Inferior parietal cortex (tissue), 1 donor: ENCODE measurements at regions not wholly inside any gene's neighbourhood (a gene's known extent, or its start where the extent isn't known, plus 50 kb on each side); places are given as distances from the start of the nearest gene placed in this dataset.

ENCODE experiments used
- DNase-seq: peaks from one replicate; pipeline ENCODE4 v3.0.0-alpha.2; 2016; ENCODE audit errors: extremely low spot score

GRCh38 chr18:45119876-45120275, 439.2 kb downstream of the SETBP1 start:
- DNase-seq = no peak

- DNase-seq = peak; percentile 49
Observed at GRCh38 chr18:45121146-45121545, 440.5 kb downstream of the SETBP1 start.

DNA sequence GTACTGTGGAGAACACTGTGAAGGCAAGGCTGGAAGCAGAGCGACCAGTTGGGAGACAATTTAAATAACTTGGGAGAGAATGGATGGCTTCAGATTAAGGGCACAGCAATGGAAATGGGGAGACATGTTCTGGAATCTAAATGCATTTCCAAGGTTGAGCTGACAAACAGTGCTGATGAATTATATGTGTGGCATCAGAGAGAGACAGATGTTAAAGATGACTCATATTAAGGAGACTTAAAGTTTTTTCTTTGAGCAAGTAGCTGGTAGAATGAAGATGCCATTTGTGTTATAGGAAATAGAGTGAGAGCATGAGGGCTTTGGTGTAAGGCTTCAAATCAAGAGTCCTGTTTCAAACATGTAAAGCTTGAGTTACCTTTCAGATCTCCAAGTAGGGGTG, 441.8 kb downstream of the SETBP1 start:
- peak; percentile 42 for DNase-seq

GRCh38 chr18:45127405-45127804, 446.7 kb downstream of the SETBP1 start:
- no peak for DNase-seq

DNA sequence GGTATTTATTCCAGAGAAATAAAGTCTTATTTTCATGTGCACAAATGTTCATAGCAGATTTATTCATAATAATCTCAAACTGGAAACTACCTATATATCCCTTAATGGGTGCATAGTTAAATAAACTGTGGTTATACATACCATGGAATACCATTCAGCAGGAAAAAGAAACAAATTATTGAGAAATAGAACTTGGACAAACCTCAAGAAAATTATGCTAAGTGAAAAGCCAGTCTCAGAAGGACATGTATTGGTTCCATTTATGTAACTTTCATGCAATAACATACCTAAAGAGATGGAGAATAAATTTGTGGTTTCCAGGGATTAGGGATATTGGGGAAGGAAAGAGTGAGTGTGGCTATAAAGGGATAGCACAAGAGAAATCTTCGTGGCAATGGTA, 452.6 kb downstream of the SETBP1 start:
- no peak for DNase-seq

GRCh38 chr18:45136381-45137086, 455.8 kb downstream of the SETBP1 start:
- no peak for DNase-seq

- DNase-seq = no peak
Observed at GRCh38 chr18:45137087-45137419, 456.4 kb downstream of the SETBP1 start.

GRCh38 chr18:45139478-45139877, 458.8 kb downstream of the SETBP1 start:
- DNase-seq = no peak

DNA sequence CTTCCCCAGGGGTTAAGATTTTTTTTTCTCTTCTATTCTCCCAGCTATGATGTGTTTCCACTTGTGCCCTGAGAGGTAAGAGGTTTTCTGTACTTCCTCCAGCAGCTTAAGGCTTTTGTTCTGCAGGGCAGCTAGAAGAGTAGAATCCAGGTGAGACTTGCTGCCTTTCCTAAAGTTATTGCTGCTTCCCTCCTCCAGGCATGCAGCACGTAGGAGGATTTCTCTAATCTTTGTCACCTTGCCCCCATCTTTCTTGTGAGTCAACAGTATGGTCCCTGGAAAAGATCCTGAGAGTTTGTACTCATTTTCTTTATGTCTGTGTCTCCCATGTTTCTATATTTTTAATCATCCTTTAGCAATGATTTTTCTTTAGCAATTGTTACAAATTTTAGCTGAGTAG, 462.2 kb downstream of the SETBP1 start:
- no peak for DNase-seq

GRCh38 chr18:45149712-45150111, 465.6 kb upstream of the SLC14A2 start:
- no peak for DNase-seq

GRCh38 chr18:45151645-45152044, 463.6 kb upstream of the SLC14A2 start:
- no peak for DNase-seq

DNA sequence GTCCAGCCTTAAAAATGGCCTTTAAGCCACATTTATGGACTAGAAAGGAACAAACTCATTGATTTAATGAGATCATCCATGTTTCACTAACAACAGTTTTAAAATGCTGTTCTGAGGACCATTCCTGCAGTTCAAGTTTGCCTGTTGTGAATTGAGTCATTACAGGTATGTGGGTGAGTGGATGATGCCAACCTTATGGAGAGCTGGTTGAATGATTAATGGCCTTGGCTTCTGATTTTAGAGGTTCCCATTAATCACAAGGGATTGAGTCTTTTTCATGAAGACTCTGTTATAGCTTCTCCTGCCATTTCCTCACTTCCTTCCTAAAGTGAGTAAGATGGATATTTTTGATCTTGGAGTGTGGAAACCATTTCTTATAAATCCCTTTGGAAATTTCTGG, 459.8 kb upstream of the SLC14A2 start:
- no peak for DNase-seq

GRCh38 chr18:45156946-45157345, 458.3 kb upstream of the SLC14A2 start:
- DNase-seq = no peak

GRCh38 chr18:45157576-45157975, 457.7 kb upstream of the SLC14A2 start:
- DNase-seq = no peak

DNA sequence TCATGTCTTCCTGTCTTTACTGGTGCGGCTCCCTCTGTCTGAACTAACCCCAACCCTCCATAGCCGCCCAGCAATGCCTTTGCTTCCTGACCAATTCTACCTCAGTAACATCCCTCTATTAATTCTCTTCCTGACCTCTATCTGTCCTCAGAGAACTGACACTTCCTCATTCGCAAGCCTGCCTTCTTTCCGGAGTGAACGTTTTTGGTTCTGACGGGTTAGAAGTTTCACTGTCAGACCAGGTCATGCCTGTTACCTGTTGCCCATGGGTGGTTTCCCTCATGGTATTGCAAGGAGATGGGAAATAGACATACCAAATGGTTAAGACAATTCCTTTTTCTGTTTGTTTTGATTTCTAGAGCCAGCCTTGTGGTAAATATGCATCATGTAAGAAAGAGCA, 453.4 kb upstream of the SLC14A2 start:
- no peak for DNase-seq

DNA sequence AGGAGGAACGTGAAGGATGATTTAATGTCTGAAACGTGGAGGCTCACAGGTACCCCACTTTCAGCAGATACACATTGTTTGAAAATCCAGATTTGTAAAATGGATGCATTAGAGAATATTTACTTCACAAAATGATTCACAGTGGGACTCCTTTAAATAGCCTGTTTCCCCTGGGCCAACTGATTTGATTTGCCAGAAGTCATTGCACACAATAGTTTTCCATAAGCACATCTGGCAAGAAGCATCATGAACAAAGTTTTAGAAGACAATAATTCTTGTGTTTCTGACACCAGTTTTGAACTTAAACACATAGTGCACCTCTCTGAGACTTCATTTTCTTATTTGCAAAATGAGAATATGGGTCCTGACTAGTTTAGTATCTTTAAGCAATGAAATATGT, 451.4 kb upstream of the SLC14A2 start:
- no peak for DNase-seq

DNA sequence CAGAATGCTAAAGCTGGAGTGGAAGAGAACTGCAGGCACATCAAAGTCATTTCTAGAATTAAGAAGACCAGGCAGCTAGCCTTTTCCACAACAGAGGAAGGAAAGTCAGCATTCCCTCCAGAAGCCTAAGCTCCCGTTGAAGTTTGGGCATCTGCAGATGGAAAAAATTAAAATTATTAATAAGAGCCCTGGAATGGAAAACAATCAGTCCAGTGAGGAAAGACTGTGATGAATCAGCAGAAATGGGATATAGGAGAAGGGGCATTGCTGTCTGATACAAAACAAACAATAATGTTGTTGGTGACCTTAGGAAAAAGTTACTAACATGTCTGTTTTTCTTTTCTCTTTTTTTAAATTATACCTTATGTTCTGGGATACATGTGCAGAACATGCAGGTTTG, 450.7 kb upstream of the SLC14A2 start:
- no peak for DNase-seq

- no peak for DNase-seq
Observed at GRCh38 chr18:45165176-45165713, 450.0 kb upstream of the SLC14A2 start.

- DNase-seq = no peak
Observed at GRCh38 chr18:45165871-45166270, 449.4 kb upstream of the SLC14A2 start.

DNA sequence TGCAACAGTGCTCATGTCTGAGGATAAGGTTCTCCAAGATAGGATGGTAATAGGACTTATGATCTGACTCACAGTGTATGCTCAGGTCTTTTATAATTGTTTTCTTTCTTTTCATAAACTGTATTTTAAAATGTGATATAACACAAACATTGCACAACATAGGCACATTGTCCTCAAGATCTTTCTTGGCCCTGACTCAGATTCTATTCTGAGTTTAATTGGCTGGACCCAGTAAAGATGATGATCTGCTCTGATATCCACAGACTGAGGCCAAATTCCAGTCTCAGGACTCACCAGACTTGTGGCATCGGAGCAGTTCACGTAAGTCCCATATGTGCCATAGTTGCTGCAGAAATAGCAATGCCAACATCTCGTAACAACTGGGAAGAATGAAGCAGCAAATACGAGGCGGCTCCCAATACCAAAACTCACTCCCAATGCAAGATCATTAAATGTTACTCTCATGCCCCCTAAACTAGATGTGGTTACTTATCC, 448.9 kb upstream of the SLC14A2 start:
- DNase-seq = no peak

DNA sequence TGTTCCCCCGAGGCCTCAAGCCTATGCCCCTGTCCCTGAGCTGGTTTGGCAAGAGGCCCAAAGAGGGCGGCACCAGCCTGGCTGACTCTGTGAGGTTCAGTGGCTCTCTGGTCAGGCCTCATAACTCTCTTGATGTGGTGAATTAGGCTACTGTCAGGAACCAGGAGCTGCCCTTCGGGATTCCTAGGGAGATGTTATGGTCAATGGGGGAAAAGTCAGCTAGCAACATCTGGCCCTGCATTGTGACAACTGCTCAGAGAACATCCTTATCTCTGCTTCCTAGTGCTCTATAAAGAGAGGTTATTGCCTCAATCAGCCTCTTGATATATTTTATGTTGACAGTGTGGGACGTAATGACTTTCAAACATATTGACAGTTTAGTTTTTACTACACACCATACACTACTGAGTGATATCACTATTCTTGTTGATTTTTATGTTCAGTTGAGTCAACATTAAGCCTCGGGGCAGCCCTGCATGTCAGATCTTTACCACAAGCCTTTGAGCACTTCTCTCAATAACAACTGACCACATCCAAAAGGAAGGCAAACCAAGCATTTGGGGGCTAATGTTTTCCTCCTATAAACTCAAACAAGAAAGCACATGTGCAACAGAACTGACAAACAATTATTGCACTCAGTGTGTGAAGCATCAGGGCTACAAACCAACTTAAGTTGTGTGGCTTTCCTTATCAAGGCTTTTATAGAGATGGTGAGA, 448.3 kb upstream of the SLC14A2 start:
- DNase-seq = no peak

DNA sequence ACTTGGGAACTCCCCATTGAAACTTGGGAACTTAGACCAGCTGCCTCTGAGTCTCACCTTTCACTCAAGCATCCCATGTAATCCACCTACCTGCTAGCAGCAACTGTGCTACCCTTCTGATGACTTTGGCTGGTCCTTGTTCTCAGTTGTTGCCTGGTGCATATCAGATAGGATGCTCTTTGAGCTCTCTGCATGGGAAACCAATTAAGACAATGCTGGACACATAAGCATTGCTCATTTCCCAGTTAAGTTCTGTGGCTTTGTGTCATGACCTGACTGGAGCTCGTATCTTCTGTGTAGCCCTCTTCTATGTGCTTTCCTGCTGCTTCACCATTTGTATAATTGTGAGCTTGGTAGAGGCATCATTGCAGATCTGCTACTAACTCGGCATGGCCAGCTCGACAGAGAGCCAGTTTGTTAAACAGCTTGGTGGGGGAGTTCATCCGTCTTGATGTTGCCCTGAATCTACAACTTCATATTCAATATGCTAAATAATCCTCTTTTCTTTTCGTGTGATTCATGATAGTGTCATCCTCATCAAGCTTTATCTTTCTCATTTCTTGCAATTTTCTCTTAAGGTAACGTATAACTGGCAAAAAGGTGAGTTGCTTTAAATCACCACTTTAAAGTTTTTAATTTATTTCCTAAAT, 447.5 kb upstream of the SLC14A2 start:
- no peak for DNase-seq
